ENCODE measurements at regions not wholly inside any gene's neighbourhood (a gene's known extent, or its start where the extent isn't known, plus 50 kb on each side); places are given as distances from the start of the nearest gene placed in this dataset.

DNA sequence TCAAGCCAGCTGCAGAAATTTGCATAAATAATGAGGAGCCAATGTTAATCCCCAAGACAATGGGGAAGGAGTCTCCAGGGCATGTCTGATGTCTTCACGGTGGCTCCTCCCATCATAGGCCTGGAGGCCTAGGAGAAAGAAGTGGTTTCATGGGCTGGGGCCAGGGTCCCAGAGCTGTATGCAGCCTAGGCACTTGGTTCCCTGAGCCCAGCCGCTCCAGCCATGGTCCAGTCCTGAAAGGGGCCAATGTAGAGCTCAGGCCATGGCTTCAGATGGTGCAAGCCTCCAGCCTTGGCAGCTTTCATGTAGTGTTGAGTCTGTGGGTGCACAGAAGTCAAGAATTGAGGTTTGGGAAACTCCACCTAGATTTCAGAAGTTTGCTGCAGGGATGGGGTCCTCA is 628.2 kb upstream of the GRIA3 start:
- Histone ChIP-seq H3K27ac (ENCODE audit: control insufficient read depth, insufficient read depth, low read length) (no peak overlapping the region), H3K4me3 (ENCODE audit: control insufficient read depth in 2 of 3, extremely low read depth in 1 of 3, insufficient read depth in 2 of 3, low read depth in 1 of 3, low read length in 3 of 3) (no peak overlapping the region), H3K9me1 (ENCODE audit: control insufficient read depth, extremely low read depth, insufficient read depth, low read length) (no peaks in the 10 kb centered on the region), H3K9ac (ENCODE audit: control insufficient read depth, extremely low read depth, insufficient read depth, low read length) (no peak overlapping the region), H4K20me1 (ENCODE audit: control insufficient read depth, extremely low read depth, insufficient read depth, low read length) (no peaks in the 10 kb centered on the region), H2AFZ (ENCODE audit: control insufficient read depth, low read length) (no peak overlapping the region), H3K36me3 (ENCODE audit: control insufficient read depth in 2 of 2, extremely low read depth in 1 of 2, insufficient read depth in 2 of 2, low read length in 2 of 2) (no peaks in the 10 kb centered on the region), H3K4me2 (ENCODE audit: control insufficient read depth, extremely low read depth, insufficient read depth, low read depth, low read length) (no peak overlapping the region), H3K9me3 (ENCODE audit: control insufficient read depth, low read depth, low read length) (no peaks in the 10 kb centered on the region), H3K4me1 (ENCODE audit: control insufficient read depth, extremely low read depth, insufficient read depth, low read length) (no peaks in the 10 kb centered on the region), H3K79me2 (ENCODE audit: control insufficient read depth, insufficient read depth, low read length) (no peaks in the 10 kb centered on the region), H3K27me3 (ENCODE audit: control insufficient read depth, extremely low read depth, insufficient read depth, low read length) (no peaks in the 10 kb centered on the region)
- TF ChIP-seq EZH2 (IDR thresholded peaks at IDR 0.05; ENCODE audit: low read length): no peak
- TF ChIP-seq, protein P1, sequence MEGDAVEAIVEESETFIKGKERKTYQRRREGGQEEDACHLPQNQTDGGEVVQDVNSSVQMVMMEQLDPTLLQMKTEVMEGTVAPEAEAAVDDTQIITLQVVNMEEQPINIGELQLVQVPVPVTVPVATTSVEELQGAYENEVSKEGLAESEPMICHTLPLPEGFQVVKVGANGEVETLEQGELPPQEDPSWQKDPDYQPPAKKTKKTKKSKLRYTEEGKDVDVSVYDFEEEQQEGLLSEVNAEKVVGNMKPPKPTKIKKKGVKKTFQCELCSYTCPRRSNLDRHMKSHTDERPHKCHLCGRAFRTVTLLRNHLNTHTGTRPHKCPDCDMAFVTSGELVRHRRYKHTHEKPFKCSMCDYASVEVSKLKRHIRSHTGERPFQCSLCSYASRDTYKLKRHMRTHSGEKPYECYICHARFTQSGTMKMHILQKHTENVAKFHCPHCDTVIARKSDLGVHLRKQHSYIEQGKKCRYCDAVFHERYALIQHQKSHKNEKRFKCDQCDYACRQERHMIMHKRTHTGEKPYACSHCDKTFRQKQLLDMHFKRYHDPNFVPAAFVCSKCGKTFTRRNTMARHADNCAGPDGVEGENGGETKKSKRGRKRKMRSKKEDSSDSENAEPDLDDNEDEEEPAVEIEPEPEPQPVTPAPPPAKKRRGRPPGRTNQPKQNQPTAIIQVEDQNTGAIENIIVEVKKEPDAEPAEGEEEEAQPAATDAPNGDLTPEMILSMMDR (optimal IDR thresholded peaks at IDR 0.05 in 1 of 3, IDR thresholded peaks at IDR 0.05 in 1 of 3, conservative IDR thresholded peaks at IDR 0.05 in 1 of 3; ENCODE audit: extremely low read depth in 1 of 3, insufficient read depth in 2 of 3, low read length in 3 of 3): no peak
- DNase-seq (ENCODE audit: low read depth, low spot score): no peak
- no peak for FAIRE-seq
- dilution Hi-C loops (cut with MboI; ENCODE audit: extremely low pct_ligation_motif_present, low sequenced_read_pairs): no loop called here

DNA sequence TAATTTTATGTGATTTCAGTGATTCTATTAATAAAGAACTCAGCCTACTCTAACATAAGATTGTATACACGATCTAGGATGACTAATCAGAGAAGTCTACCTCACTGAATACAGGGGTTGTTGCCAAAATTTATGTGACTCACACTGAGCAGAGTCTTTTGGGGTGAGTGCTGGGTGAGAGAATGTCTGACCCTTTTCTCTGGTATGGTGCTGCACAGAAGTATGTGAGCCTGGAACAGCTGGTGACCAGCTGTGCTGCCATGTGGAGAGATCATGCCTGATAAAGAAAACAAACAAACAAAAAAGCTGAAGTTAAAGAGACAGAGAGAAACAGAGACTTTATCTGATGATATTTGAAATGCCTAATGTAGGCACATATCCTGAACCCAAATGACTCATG is 618.1 kb upstream of the GRIA3 start:
- TF ChIP-seq, protein P1 (optimal IDR thresholded peaks at IDR 0.05 in 1 of 3, IDR thresholded peaks at IDR 0.05 in 1 of 3, conservative IDR thresholded peaks at IDR 0.05 in 1 of 3; ENCODE audit: extremely low read depth in 1 of 3, insufficient read depth in 2 of 3, low read length in 3 of 3): no peak
- no peak for TF ChIP-seq EZH2 (IDR thresholded peaks at IDR 0.05; ENCODE audit: low read length)
- dilution Hi-C loops (cut with MboI; ENCODE audit: extremely low pct_ligation_motif_present, low sequenced_read_pairs): no loop called here
- H3K4me3 ChIP-seq (ENCODE audit: control insufficient read depth in 2 of 3, extremely low read depth in 1 of 3, insufficient read depth in 2 of 3, low read depth in 1 of 3, low read length in 3 of 3): no peak overlapping the region
- no peaks in the 10 kb centered on the region for H3K36me3 ChIP-seq (ENCODE audit: control insufficient read depth in 2 of 2, extremely low read depth in 1 of 2, insufficient read depth in 2 of 2, low read length in 2 of 2)
- H3K4me2 ChIP-seq (ENCODE audit: control insufficient read depth, extremely low read depth, insufficient read depth, low read depth, low read length): no peak overlapping the region
- H3K9ac ChIP-seq (ENCODE audit: control insufficient read depth, extremely low read depth, insufficient read depth, low read length): no peak overlapping the region
- no peaks in the 10 kb centered on the region for H3K9me1 ChIP-seq (ENCODE audit: control insufficient read depth, extremely low read depth, insufficient read depth, low read length)
- FAIRE-seq: peak; percentile 9
- no peaks in the 10 kb centered on the region for H3K9me3 ChIP-seq (ENCODE audit: control insufficient read depth, low read depth, low read length)
- H3K4me1 ChIP-seq (ENCODE audit: control insufficient read depth, extremely low read depth, insufficient read depth, low read length): peaks cover 2% of the 10 kb centered on the region
- H2AFZ ChIP-seq (ENCODE audit: control insufficient read depth, low read length): no peak overlapping the region
- no peaks in the 10 kb centered on the region for H3K79me2 ChIP-seq (ENCODE audit: control insufficient read depth, insufficient read depth, low read length)
- no peak for DNase-seq (ENCODE audit: low read depth, low spot score)
- H3K27me3 ChIP-seq (ENCODE audit: control insufficient read depth, extremely low read depth, insufficient read depth, low read length): no peaks in the 10 kb centered on the region
- no peaks in the 10 kb centered on the region for H4K20me1 ChIP-seq (ENCODE audit: control insufficient read depth, extremely low read depth, insufficient read depth, low read length)
- H3K27ac ChIP-seq (ENCODE audit: control insufficient read depth, insufficient read depth, low read length): no peak overlapping the region

All from keratinocyte (primary cell).